ENCODE measurements at regions not wholly inside any gene's neighbourhood (a gene's known extent, or its start where the extent isn't known, plus 50 kb on each side); places are given as distances from the start of the nearest gene placed in this dataset.

- Histone ChIP-seq H3K9me3 (ENCODE audit: control insufficient read depth in 1 of 2, insufficient read depth in 1 of 2, low read depth in 1 of 2, low read length in 2 of 2) (no peaks in the 10 kb centered on the region), H3K9me2 (ENCODE audit: insufficient read depth) (no peaks in the 10 kb centered on the region), H4K20me1 (ENCODE audit: insufficient read depth) (no peaks in the 10 kb centered on the region), H2AFZ (ENCODE audit: low read depth, low read length, poor library complexity, severe bottlenecking) (no peak overlapping the region), H3K4me2 (ENCODE audit: low read length) (no peak overlapping the region), H3K36me3 (ENCODE audit: control insufficient read depth in 1 of 2, insufficient read depth in 2 of 2, low read length in 2 of 2) (no peaks in the 10 kb centered on the region), H3K9ac (ENCODE audit: low read length) (no peak overlapping the region), H3K4me1 (ENCODE audit: control insufficient read depth in 1 of 2, insufficient read depth in 2 of 2, low read length in 2 of 2) (no peaks in the 10 kb centered on the region), H3K27me3 (ENCODE audit: insufficient read depth, low read length) (no peaks in the 10 kb centered on the region), H3K79me2 (ENCODE audit: insufficient read depth, low read length) (no peaks in the 10 kb centered on the region), H3K4me3 (replicated peaks in 1 of 2; ENCODE audit: low read depth in 1 of 2, low read length in 2 of 2) (no peak overlapping the region), H3K27ac (ENCODE audit: low read depth, low read length) (no peak overlapping the region)
- no peak for DNase-seq (ENCODE audit: low read depth, low spot score)
- TF ChIP-seq POLR2AphosphoS5 (IDR thresholded peaks at IDR 0.05; ENCODE audit: low read depth, low read length) (no peak), SP1 (IDR thresholded peaks at IDR 0.05; ENCODE audit: low read depth) (no peak), ZBTB33 (IDR thresholded peaks at IDR 0.05; ENCODE audit: extremely low read depth, insufficient replicate concordance, low read length) (no peak), REST (IDR thresholded peaks at IDR 0.05; ENCODE audit: low read depth) (no peak), CTCF (IDR thresholded peaks at IDR 0.05 in 2 of 3, conservative IDR thresholded peaks at IDR 0.05 in 1 of 3; ENCODE audit: borderline replicate concordance in 1 of 3, insufficient read depth in 1 of 3, low read depth in 2 of 3, low read length in 2 of 3) (no peak), SIN3A (IDR thresholded peaks at IDR 0.05; ENCODE audit: low read depth) (no peak), ZFX (IDR thresholded peaks at IDR 0.05) (no peak), POLR2A (IDR thresholded peaks at IDR 0.05; ENCODE audit: borderline replicate concordance, extremely low read depth, insufficient read depth, insufficient read length) (no peak), YY1 (IDR thresholded peaks at IDR 0.05; ENCODE audit: extremely low read depth, insufficient replicate concordance, low read depth, low read length) (no peak), ELF1 (IDR thresholded peaks at IDR 0.05; ENCODE audit: borderline replicate concordance, low read depth) (no peak), CBX3 (IDR thresholded peaks at IDR 0.05; ENCODE audit: low read depth) (no peak), EZH2phosphoT487 (IDR thresholded peaks at IDR 0.05; ENCODE audit: borderline replicate concordance) (no peak), FOSL1 (IDR thresholded peaks at IDR 0.05; ENCODE audit: low read depth) (no peak), EZH2 (IDR thresholded peaks at IDR 0.05) (no peak), ATF3 (IDR thresholded peaks at IDR 0.05) (no peak), SRF (IDR thresholded peaks at IDR 0.05; ENCODE audit: low read depth) (no peak), CEBPB (IDR thresholded peaks at IDR 0.05; ENCODE audit: low read depth) (no peak), MAX (IDR thresholded peaks at IDR 0.05) (no peak), TCF7L2 (IDR thresholded peaks at IDR 0.05; ENCODE audit: borderline replicate concordance, extremely low read depth, insufficient read depth, insufficient read length) (no peak), ZNF274 (IDR thresholded peaks at IDR 0.05; ENCODE audit: low read depth, low read length) (no peak)
- POLR2A ChIA-PET: no interaction called here
- CTCF ChIA-PET: no interaction called here
- no TSS peak for BruUV-seq (replicated peaks)
- no peak for ATAC-seq
- intact Hi-C loops (cut with micrococcal nuclease): no loop called here
- RAD21 ChIA-PET (ENCODE audit: low non-redundant PET in 1 of 2, low total read pairs in 2 of 2, uncharacterized antibody in 2 of 2, unreplicated experiment in 2 of 2): no interaction called here
Measured at GRCh38 chr18:27645929-27646328, 460.8 kb upstream of the CHST9 start.

Data from HCT116 (cell line).